Peyer's patch (tissue), 4 donors: ENCODE measurements at regions not wholly inside any gene's neighbourhood (a gene's known extent, or its start where the extent isn't known, plus 50 kb on each side); places are given as distances from the start of the nearest gene placed in this dataset.
"Not testable (repeated sequence)": the region's sequence is repeated elsewhere in the genome, so short reads cannot be mapped to it uniquely, and the experiment has no call there.

Experiments used
- DNase-seq, 3 donors: peaks; one replicate each; pipeline ENCODE4 v3.0.0-alpha.2; 2017 to 2019
- H3K27ac ChIP-seq, 4 donors: fragments of 200-600 bp; sonication (generic); one replicate each; pipeline ENCODE4 v1.5.1; 2016 to 2019
- H3K27me3 ChIP-seq, 2 donors: fragments of 200-600 bp; sonication (generic); one replicate each; pipeline ENCODE4 v1.5.1; 2019
- H3K36me3 ChIP-seq, 3 donors: fragments of 200-600 bp; sonication (generic); one replicate each; pipeline ENCODE4 v1.5.1; 2016 to 2019
- H3K4me1 ChIP-seq, 4 donors: fragments of 200-600 bp; sonication (generic); one replicate each; pipeline ENCODE4 v1.5.1; 2016 to 2019
- H3K4me3 ChIP-seq, 4 donors: fragments of 200-600 bp; sonication (generic); 1 replicate in 3 of 4; 2 replicates in 1 of 4; pipeline ENCODE4 v1.5.1; 2016 to 2019; ENCODE audit warnings: mild to moderate bottlenecking in 1 of 4
- H3K9me3 ChIP-seq, 4 donors: fragments of 200-600 bp; sonication (generic); one replicate each; pipeline ENCODE4 v1.5.1; 2016 to 2019; ENCODE audit warnings: mild to moderate bottlenecking in 1 of 4
- POLR2A ChIP-seq, 2 donors: fragments of 450-650 bp; IDR thresholded peaks; one replicate each; pipeline ENCODE4 v1.5.1; 2017; ENCODE audit warnings: antibody characterized with exemption in 2 of 2, mild to moderate bottlenecking in 2 of 2, moderate library complexity in 2 of 2
- TF ChIP-seq, protein P1 (sequence below), 6 experiments: fragments of 450-650 bp in 4 of 6; fragments of 200-600 bp in 2 of 6; sonication (generic) in 1 of 6; IDR thresholded peaks; one replicate each; pipeline ENCODE4 v1.5.1; 2017 to 2019; ENCODE audit warnings: antibody characterized with exemption in 6 of 6, mild to moderate bottlenecking in 3 of 6, moderate library complexity in 1 of 6

DNA sequence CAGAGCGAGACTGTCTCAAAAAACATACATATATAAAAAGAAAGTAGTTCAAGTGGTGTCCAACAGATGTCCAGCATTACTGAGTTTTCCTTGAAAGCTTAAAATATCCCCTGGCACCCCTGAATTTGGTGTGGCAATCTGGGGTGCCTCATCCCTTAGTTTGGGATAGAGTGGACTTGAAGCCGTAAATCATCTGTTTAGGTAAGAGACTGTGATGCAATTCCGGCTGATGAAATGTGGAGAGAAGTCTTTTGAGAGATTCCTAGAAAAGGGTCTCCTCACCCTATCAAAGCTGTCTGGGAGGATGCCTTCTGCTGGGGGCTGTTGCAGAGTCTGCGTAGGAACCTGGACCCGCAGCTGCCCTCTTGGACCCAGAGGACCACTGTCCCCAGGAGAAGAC lies 408.0 kb downstream of the RPS24 start:
- peak in 1 of 3 donors; percentile 19 for DNase-seq
- TF ChIP-seq POLR2A (IDR thresholded peaks at IDR 0.05): no peak
- TF ChIP-seq, protein P1, sequence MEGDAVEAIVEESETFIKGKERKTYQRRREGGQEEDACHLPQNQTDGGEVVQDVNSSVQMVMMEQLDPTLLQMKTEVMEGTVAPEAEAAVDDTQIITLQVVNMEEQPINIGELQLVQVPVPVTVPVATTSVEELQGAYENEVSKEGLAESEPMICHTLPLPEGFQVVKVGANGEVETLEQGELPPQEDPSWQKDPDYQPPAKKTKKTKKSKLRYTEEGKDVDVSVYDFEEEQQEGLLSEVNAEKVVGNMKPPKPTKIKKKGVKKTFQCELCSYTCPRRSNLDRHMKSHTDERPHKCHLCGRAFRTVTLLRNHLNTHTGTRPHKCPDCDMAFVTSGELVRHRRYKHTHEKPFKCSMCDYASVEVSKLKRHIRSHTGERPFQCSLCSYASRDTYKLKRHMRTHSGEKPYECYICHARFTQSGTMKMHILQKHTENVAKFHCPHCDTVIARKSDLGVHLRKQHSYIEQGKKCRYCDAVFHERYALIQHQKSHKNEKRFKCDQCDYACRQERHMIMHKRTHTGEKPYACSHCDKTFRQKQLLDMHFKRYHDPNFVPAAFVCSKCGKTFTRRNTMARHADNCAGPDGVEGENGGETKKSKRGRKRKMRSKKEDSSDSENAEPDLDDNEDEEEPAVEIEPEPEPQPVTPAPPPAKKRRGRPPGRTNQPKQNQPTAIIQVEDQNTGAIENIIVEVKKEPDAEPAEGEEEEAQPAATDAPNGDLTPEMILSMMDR (IDR thresholded peaks at IDR 0.05): no peak
- no peaks in the 10 kb centered on the region for H3K9me3 ChIP-seq
- no peaks in the 10 kb centered on the region for H3K36me3 ChIP-seq
- H3K4me3 ChIP-seq: no peak overlapping the region
- H3K4me1 ChIP-seq: no peaks in the 10 kb centered on the region
- no peaks in the 10 kb centered on the region for H3K27me3 ChIP-seq
- no peak overlapping the region for H3K27ac ChIP-seq

DNA sequence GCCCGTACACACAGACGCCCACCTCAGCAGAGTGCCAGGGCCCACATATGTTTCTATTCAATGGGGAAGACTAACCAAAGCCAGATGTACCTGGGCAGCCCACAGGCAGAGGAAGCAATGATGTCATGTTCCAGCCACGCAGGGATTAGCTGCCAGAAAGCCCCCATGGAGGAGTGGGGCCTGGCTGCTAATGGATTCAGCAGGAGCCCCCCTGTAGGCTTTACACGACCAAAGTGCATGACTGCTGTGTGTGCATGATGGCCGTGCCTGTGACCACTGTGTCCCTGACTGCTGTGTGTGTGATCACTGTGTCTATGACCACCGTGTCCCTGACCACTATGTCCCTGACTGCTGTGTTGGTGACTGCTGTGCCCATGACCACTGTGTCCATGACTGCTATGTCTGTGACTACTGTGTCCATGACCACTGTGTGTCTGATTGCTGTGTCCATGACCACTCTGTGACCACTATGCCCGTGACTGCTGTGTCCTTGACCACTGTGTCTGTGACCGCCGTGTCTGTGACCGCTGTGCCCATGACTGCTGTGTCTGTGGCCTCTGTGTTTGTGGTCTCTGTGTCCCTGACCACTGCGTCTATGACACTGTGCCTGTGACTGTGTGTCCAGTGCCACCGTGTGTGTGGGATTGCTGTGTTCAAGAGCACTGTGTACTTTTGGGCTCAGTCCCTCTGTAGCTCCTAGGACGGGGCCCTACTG lies 409.3 kb downstream of the RPS24 start:
- H3K4me3 ChIP-seq: no peak overlapping the region
- DNase-seq: peak in 1 of 3 donors; percentile 23
- TF ChIP-seq, protein P1 (IDR thresholded peaks at IDR 0.05): no peak
- TF ChIP-seq POLR2A (IDR thresholded peaks at IDR 0.05): no peak
- no peaks in the 10 kb centered on the region for H3K4me1 ChIP-seq
- H3K36me3 ChIP-seq: no peaks in the 10 kb centered on the region
- no peaks in the 10 kb centered on the region for H3K9me3 ChIP-seq
- no peaks in the 10 kb centered on the region for H3K27me3 ChIP-seq
- H3K27ac ChIP-seq: no peak overlapping the region

DNA sequence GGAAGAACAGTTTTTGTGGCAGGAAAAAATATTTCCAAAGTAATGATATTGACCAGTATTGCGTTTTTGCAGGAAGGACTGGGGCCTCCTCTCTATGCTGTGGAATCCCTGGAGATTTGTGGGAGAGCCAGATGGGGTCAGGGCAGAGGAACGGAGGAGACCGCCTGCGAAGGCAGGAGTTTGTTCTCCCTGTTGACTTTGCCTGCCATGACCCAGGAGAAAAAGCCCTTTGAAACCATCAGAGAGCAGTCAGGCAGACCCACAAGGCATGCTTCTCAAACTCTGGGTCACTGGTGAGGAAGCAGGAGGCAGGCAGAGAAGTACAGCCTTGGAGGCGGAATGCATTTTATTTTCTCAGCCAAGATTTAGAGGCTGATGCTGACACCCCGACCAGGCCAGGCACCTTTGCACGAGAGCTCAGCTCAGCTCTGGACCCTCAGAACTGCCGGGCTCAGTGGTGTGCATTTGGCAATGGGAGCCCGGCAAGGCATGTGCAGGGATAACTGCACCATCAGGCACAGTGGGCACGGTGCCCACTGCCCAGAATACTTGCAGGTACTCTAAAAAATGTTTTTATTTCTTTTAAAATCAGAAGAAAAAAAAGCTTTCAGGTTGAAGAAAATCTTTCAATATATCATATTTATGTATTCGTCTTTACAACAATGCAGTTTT lies 410.4 kb downstream of the RPS24 start:
- Histone ChIP-seq H3K4me3 (no peak overlapping the region), H3K9me3 (no peaks in the 10 kb centered on the region), H3K27ac (no peak overlapping the region), H3K36me3 (no peaks in the 10 kb centered on the region), H3K27me3 (no peaks in the 10 kb centered on the region), H3K4me1 (no peaks in the 10 kb centered on the region)
- peak in 1 of 3 donors; percentile 26 for DNase-seq
- TF ChIP-seq POLR2A (IDR thresholded peaks at IDR 0.05): no peak
- TF ChIP-seq, protein P1 (IDR thresholded peaks at IDR 0.05): no peak

DNA sequence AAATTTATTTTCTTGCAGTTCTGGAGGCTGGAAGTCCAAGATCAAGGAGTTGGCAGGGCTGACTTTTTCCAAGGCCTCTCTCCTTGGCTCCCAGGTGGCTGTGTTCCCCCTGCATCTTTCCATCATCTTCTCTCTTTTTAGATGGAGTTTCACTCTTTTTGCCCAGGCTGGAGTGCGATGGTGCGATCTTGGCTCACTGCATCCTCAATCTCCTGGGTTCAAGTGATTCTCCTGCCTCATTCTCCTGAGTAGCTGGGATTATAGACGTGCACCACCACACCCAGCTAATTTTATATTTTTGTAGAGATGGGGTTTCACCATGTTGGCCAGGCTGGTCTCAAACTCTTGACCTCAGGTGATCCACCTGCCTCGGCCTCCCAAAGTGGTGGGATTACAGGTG lies 411.1 kb downstream of the RPS24 start:
- H3K36me3 ChIP-seq, H3K9me3 ChIP-seq, H3K4me1 ChIP-seq, H3K4me3 ChIP-seq, H3K27ac ChIP-seq, H3K27me3 ChIP-seq: not testable (repeated sequence)
- peak in 1 of 3 donors; percentile 25 for DNase-seq

DNA sequence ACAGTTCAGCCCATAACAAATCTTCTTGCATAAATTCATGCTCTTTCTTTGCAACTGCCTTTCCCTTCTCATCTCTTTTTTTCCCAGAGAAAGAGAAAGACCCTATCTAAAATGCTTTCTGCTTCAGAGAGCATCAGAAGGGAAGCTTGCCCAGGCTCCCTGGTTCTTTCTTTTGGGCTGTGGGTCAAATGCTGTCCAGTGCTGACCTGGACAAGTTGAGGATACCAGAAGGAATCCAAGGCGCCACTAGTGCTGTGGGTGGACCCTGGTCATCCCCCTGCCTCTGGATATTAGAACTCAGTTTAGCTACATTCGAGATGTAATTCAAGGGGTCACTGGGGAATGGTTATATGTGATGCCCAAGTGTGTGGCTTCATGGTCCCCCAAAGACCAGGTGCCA lies 411.6 kb downstream of the RPS24 start:
- no peak overlapping the region for H3K27ac ChIP-seq
- no peak overlapping the region for H3K4me3 ChIP-seq
- no peak for TF ChIP-seq POLR2A (IDR thresholded peaks at IDR 0.05)
- TF ChIP-seq, protein P1 (IDR thresholded peaks at IDR 0.05): no peak
- H3K27me3 ChIP-seq: no peaks in the 10 kb centered on the region
- peak in 1 of 3 donors; percentile 4 for DNase-seq
- no peaks in the 10 kb centered on the region for H3K36me3 ChIP-seq
- no peaks in the 10 kb centered on the region for H3K9me3 ChIP-seq
- no peaks in the 10 kb centered on the region for H3K4me1 ChIP-seq

DNA sequence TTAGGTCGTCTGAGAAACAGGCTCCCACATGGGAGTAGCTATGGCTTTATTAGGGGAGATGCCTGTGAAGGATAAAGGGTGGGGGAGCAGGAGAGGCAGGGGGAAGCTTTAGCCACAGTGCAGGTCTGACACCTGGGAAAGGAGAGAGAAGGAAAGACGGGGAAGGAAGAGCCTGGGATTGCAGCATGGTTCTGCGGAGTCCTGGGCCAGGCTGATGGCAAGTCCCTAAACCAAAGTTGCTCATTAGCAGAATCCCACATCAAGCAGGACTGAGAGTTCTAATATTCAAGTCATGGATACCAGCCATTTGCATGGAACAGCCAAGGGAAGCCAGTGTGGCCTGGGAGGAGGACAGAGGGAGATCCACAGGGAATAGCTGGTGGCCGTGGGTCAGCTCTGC lies 414.8 kb downstream of the RPS24 start:
- Histone ChIP-seq H3K27me3 (no peaks in the 10 kb centered on the region), H3K27ac (no peak overlapping the region), H3K9me3 (no peaks in the 10 kb centered on the region), H3K4me3 (no peak overlapping the region), H3K36me3 (no peaks in the 10 kb centered on the region), H3K4me1 (no peaks in the 10 kb centered on the region)
- DNase-seq: peak in 1 of 3 donors; percentile 7
- TF ChIP-seq, protein P1 (IDR thresholded peaks at IDR 0.05): no peak
- TF ChIP-seq POLR2A (IDR thresholded peaks at IDR 0.05): no peak
